A549 (cell line): ENCODE measurements at regions not wholly inside any gene's neighbourhood (a gene's known extent, or its start where the extent isn't known, plus 50 kb on each side); places are given as distances from the start of the nearest gene placed in this dataset.
A peak's percentile ranks its signal among the peaks of the same experiment; 100 is the strongest.

ENCODE experiments used
- ATAC-seq, 2 experiments: fragments of 200-7000 bp in 1 of 2; fragments of >200 bp in 1 of 2; cut with Nextera tagmentation in 1 of 2; cut with Tn5 transposase in 1 of 2; 3 replicates each; pipeline versions ENCODE4 v1.8.0 to v1.9.1; 2018 to 2020; ENCODE audit warnings: mild to moderate bottlenecking in 1 of 2, moderate library complexity in 1 of 2
- CTCF ChIA-PET: fragments of 300-600 bp; sonication (Branson Sonifier 250); formaldehyde crosslinking; extraction: SDS; loops from one replicate; lab custom pipeline; 2021; ENCODE audit warnings: antibody characterized with exemption, inconsistent platforms; lab: Yijun Ruan, JAX
- POLR2A ChIA-PET: fragments of 350-600 bp; formaldehyde crosslinking; extraction: SDS; loops from one replicate; lab custom pipeline; 2021; ENCODE audit warnings: antibody characterized with exemption, inconsistent platforms; lab: Yijun Ruan, JAX
- DNase-seq, 2 experiments: peaks; one replicate each; pipeline versions ENCODE4 v3.0.0 to v3.0.0-alpha.2; 2011 to 2016; ENCODE audit warnings: low read depth in 1 of 2, low spot score in 1 of 2
- FAIRE-seq: peaks from 2 replicates; lab custom pipeline; 2011; peaks lifted over from hg19 to GRCh38; lab: Jason Lieb, UNC
- H3K27ac ChIP-seq, 2 experiments: fragments of >200 bp; sonication (Bioruptor Twin); formaldehyde crosslinking; 3 replicates each; pipeline ENCODE4 v1.5.1; 2016 to 2017
- H3K4me1 ChIP-seq: fragments of >200 bp; sonication (Bioruptor Twin); formaldehyde crosslinking; 3 replicates; pipeline ENCODE4 v1.6.1; 2016
- H3K4me2 ChIP-seq: fragments of >200 bp; sonication (Bioruptor Twin); formaldehyde crosslinking; 3 replicates; pipeline ENCODE4 v1.6.1; 2016
- H3K4me3 ChIP-seq: fragments of >200 bp; sonication (Bioruptor Twin); formaldehyde crosslinking; 3 replicates; pipeline ENCODE4 v1.5.1; 2016
- H3K9me3 ChIP-seq: fragments of >200 bp; sonication (Bioruptor Twin); formaldehyde crosslinking; 3 replicates; pipeline ENCODE4 v1.6.1; 2016
- BHLHE40 ChIP-seq: IDR thresholded peaks from 2 replicates; pipeline ENCODE4 v1.6.1; 2012; ENCODE audit warnings: low read depth, low read length, inconsistent platforms
- EHMT2 ChIP-seq: fragments of 200-600 bp; sonication (generic); IDR thresholded peaks from 2 replicates; pipeline ENCODE4 v1.6.1; 2016; ENCODE audit warnings: antibody characterized with exemption, low read depth, mild to moderate bottlenecking, moderate library complexity
- EP300 ChIP-seq, 2 experiments: fragments of >200 bp; sonication (Bioruptor Twin); formaldehyde crosslinking; IDR thresholded peaks; 2 replicates in 1 of 2; 3 replicates in 1 of 2; pipeline ENCODE4 v1.6.1; 2016 to 2017
- GATA3 ChIP-seq: IDR thresholded peaks from 2 replicates; pipeline ENCODE4 v1.6.1; 2012; ENCODE audit warnings: borderline replicate concordance
- HEYL ChIP-seq: fragments of 250-450 bp; sonication (Bioruptor Pico); IDR thresholded peaks from 2 replicates; pipeline ENCODE4 v1.8.0; 2021; ENCODE audit warnings: mild to moderate bottlenecking, moderate library complexity
- HOXB5 ChIP-seq: fragments of 250-450 bp; sonication (Bioruptor Pico); IDR thresholded peaks from 2 replicates; pipeline ENCODE4 v1.5.0; 2020; ENCODE audit warnings: mild to moderate bottlenecking, moderate library complexity
- KDM5A ChIP-seq: fragments of 200-600 bp; sonication (generic); IDR thresholded peaks from 2 replicates; pipeline ENCODE4 v1.6.1; 2016; ENCODE audit warnings: antibody characterized with exemption, mild to moderate bottlenecking
- PHF8 ChIP-seq: fragments of 200-600 bp; sonication (generic); IDR thresholded peaks from 2 replicates; pipeline ENCODE4 v1.6.1; 2016; ENCODE audit warnings: low read depth, mild to moderate bottlenecking, antibody characterized with exemption, moderate library complexity, borderline replicate concordance
- POLR2A ChIP-seq: IDR thresholded peaks from 2 replicates; pipeline ENCODE4 v1.6.1; 2012; ENCODE audit warnings: mild to moderate bottlenecking, low read length
- POLR2AphosphoS2 ChIP-seq: conservative IDR thresholded peaks from 2 replicates; pipeline ENCODE4 v1.6.1; 2012; ENCODE audit warnings: low read length, improper control_type of control experiment, inconsistent platforms
- RAD21 ChIP-seq, 2 experiments: fragments of >200 bp in 1 of 2; sonication (Bioruptor Twin) in 1 of 2; formaldehyde crosslinking in 1 of 2; IDR thresholded peaks in 1 of 2; conservative IDR thresholded peaks in 1 of 2; 2 replicates in 1 of 2; 3 replicates in 1 of 2; pipeline ENCODE4 v1.6.1; 2012 to 2018; ENCODE audit warnings: inconsistent platforms in 1 of 2
- RCOR1 ChIP-seq: fragments of 150-350 bp; IDR thresholded peaks from 2 replicates; pipeline ENCODE4 v1.6.1; 2014; ENCODE audit warnings: antibody characterized with exemption, low read length, low read depth
- SMC3 ChIP-seq: fragments of >200 bp; sonication (Bioruptor Twin); formaldehyde crosslinking; IDR thresholded peaks from 3 replicates; pipeline ENCODE4 v1.6.1; 2018; ENCODE audit warnings: inconsistent platforms
- ZSCAN20 ChIP-seq: fragments of 250-450 bp; sonication (Bioruptor Pico); IDR thresholded peaks from 2 replicates; pipeline ENCODE4 v1.8.0; 2022; ENCODE audit warnings: mild to moderate bottlenecking, moderate library complexity
- WGBS: methylation state at CpG from one replicate; pipeline ENCODE4 v1.1.6; 2017; ENCODE audit errors: missing lambda C conversion rate; 5-methylcytosine and 5-hydroxymethylcytosine counted together
- TF ChIP-seq, protein P1 (sequence below): fragments of 250-450 bp; sonication (Bioruptor Pico); IDR thresholded peaks from 2 replicates; pipeline ENCODE4 v1.5.0; 2020; ENCODE audit warnings: low read depth, mild to moderate bottlenecking, moderate library complexity
- TF ChIP-seq, protein P2 (sequence below): fragments of 450-650 bp; IDR thresholded peaks from 2 replicates; pipeline ENCODE4 v1.6.1; 2014; ENCODE audit warnings: antibody characterized with exemption
- TF ChIP-seq, protein P3 (sequence below): fragments of >200 bp; sonication (Bioruptor Twin); formaldehyde crosslinking; IDR thresholded peaks from 3 replicates; pipeline ENCODE4 v1.5.1; 2016
- TF ChIP-seq, protein P4 (sequence below): fragments of >200 bp; sonication (Bioruptor Twin); formaldehyde crosslinking; IDR thresholded peaks from 2 replicates; pipeline ENCODE4 v1.6.1; 2016
- TF ChIP-seq, protein P5 (sequence below): IDR thresholded peaks from 2 replicates; pipeline ENCODE4 v1.6.1; 2012

DNA sequence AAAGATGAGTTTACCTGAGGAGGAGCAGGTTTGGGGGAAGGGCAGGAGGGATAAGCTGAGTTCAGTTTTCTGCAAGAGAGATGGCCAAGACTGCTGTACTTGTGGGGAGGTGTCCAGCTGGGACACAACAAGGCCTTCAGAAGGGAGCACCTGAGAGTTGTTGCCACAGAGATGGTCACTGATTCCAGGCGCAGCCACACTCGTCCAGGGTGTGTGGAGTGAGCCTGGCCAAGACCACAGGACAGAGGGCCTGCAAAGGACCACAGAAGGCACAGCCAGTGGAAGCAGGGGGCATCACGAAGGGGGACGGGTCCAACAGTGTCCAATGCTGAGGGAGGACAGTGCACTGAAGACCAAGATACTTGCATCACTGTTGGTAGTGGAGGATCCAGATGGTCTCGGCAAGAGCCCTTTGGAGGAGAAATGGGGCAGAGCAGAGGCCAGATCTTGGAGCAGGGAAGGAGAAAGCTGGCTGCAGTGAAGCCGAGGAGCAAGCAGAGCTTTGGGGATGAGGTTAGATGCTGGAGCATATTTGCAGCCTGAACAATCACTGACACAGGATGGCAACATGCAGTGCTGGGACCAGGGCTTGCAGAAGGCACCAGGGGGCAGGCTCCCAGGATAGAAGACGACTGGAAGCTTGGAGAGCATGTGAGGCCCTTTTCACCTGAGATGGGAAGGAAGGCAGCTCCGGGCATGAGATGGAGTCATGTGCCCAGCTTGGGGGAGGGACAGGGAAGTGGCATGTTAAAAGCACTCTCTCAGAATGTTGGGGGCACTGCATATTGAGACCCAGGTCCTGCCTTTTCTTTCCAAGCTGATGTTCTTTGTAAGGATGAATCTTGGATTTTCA is 214.0 kb downstream of the CYP26B1 start:
- H3K4me3 ChIP-seq = no peak overlapping the region
- no peak overlapping the region for H3K4me2 ChIP-seq
- ChIA-PET POLR2A (no interaction called here), CTCF (interaction anchor here (1.0 to 4.9 kb wide), 8 partner anchors 10 to 813 kb away, joined by 3 to 51 read pairs (median 3); no protein-coding TSS in a partner anchor)
- WGBS = 57% methylated on average over 8 of the region's 8 CpGs
- ATAC-seq (peak; percentile 65 to 88; a peak in 4 of 6 replicates), DNase-seq (peak in 1 of 2 experiments; percentile 69), FAIRE-seq (no peak)
- H3K9me3 ChIP-seq = no peaks in the 10 kb centered on the region
- TF ChIP-seq, protein P1, sequence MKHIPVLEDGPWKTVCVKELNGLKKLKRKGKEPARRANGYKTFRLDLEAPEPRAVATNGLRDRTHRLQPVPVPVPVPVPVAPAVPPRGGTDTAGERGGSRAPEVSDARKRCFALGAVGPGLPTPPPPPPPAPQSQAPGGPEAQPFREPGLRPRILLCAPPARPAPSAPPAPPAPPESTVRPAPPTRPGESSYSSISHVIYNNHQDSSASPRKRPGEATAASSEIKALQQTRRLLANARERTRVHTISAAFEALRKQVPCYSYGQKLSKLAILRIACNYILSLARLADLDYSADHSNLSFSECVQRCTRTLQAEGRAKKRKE (CRISPR knock-in tag) = no peak
- peak; percentile 14; the same call in 1 of the 3 replicates for TF ChIP-seq SMC3
- TF ChIP-seq PHF8 = no peak
- no peak for TF ChIP-seq RCOR1
- no peak for TF ChIP-seq GATA3
- TF ChIP-seq KDM5A = no peak
- TF ChIP-seq HEYL (CRISPR knock-in tag) = no peak
- no peak for TF ChIP-seq POLR2AphosphoS2
- TF ChIP-seq, protein P2, sequence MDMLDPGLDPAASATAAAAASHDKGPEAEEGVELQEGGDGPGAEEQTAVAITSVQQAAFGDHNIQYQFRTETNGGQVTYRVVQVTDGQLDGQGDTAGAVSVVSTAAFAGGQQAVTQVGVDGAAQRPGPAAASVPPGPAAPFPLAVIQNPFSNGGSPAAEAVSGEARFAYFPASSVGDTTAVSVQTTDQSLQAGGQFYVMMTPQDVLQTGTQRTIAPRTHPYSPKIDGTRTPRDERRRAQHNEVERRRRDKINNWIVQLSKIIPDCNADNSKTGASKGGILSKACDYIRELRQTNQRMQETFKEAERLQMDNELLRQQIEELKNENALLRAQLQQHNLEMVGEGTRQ = 0 out of 2 replicates have a peak, but pooled peaks have one; percentile 37
- TF ChIP-seq, protein P3, sequence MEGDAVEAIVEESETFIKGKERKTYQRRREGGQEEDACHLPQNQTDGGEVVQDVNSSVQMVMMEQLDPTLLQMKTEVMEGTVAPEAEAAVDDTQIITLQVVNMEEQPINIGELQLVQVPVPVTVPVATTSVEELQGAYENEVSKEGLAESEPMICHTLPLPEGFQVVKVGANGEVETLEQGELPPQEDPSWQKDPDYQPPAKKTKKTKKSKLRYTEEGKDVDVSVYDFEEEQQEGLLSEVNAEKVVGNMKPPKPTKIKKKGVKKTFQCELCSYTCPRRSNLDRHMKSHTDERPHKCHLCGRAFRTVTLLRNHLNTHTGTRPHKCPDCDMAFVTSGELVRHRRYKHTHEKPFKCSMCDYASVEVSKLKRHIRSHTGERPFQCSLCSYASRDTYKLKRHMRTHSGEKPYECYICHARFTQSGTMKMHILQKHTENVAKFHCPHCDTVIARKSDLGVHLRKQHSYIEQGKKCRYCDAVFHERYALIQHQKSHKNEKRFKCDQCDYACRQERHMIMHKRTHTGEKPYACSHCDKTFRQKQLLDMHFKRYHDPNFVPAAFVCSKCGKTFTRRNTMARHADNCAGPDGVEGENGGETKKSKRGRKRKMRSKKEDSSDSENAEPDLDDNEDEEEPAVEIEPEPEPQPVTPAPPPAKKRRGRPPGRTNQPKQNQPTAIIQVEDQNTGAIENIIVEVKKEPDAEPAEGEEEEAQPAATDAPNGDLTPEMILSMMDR = peak; percentile 18; the same call in 1 of the 3 replicates
- peak in 1 of 2 experiments; percentile 50; a peak in 3 of 5 replicates for TF ChIP-seq RAD21 (conservative IDR thresholded peaks at IDR 0.05 in 1 of 2, IDR thresholded peaks at IDR 0.05 in 1 of 2)
- H3K27ac ChIP-seq = peak overlapping the region in 1 of 2 experiments; percentile 25; a peak in 1 of 6 replicates
- peaks cover 16% of the 10 kb centered on the region; the same call in 2 of the 3 replicates for H3K4me1 ChIP-seq

DNA sequence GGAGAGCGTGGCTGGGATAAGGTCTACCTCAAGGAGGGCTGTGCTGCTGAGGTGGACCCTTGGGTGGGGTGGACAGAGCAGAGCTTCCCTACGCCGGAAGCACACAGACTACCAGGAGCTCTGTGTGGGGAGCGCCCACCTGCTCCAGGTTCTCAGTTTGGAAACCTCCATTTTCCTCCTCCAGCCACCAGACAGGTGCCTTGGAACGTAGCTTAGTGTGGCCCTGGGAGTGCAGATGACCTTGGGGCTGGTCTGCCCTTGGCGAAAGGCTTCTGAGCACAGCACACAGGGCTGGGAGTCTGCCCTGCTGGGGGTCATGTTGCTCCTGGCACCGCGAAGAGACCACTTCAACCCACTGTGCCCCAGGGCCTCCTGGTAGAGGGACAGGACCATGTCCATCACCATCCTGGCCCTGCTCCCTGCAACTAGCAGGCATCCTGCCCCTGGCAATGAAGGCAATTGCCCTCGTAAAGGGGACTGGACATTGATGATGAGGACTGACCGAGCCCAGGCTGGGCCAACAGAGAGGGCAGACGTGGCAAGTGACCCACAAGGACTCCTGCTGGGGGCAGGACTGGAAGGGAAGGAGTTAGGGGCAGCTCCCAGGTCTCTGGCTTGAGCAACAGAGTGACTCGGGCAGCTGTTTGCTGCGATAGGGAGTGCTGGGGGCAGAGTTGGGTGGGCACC is 214.7 kb downstream of the CYP26B1 start:
- Histone ChIP-seq H3K4me3 (no peak overlapping the region), H3K27ac (no peak overlapping the region; a peak in 1 of 6 replicates), H3K4me1 (peaks cover 16% of the 10 kb centered on the region; the same call in 2 of the 3 replicates), H3K9me3 (no peaks in the 10 kb centered on the region), H3K4me2 (no peak overlapping the region)
- ATAC-seq (no peak), DNase-seq (no peak), FAIRE-seq (no peak)
- CTCF ChIA-PET = interaction anchor here (1.0 to 4.9 kb wide), 4 partner anchors 9 to 812 kb away, joined by 3 to 51 read pairs (median 7); no protein-coding TSS in a partner anchor
- TF ChIP-seq ZSCAN20 (no peak), BHLHE40 (no peak), EP300 (IDR thresholded peaks at IDR 0.05) (no peak), PHF8 (no peak), HOXB5 (CRISPR knock-in tag) (no peak), POLR2A (no peak), EHMT2 (no peak), RCOR1 (no peak)
- TF ChIP-seq, protein P3 = no peak
- TF ChIP-seq, protein P4, sequence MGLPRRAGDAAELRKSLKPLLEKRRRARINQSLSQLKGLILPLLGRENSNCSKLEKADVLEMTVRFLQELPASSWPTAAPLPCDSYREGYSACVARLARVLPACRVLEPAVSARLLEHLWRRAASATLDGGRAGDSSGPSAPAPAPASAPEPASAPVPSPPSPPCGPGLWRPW = no peak
- TF ChIP-seq, protein P5, sequence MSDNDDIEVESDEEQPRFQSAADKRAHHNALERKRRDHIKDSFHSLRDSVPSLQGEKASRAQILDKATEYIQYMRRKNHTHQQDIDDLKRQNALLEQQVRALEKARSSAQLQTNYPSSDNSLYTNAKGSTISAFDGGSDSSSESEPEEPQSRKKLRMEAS = no peak
- 60% methylated on average over 10 of the region's 13 CpGs for WGBS
- POLR2A ChIA-PET = no interaction called here
